ENCODE measurements at regions not wholly inside any gene's neighbourhood (a gene's known extent, or its start where the extent isn't known, plus 50 kb on each side); places are given as distances from the start of the nearest gene placed in this dataset.

GRCh38 chr10:57031346-57031745, 670.3 kb upstream of the ZWINT start:
- intact Hi-C loops (cut with DNase I), result no loop called here
- Histone ChIP-seq H3K4me1 (no peaks in the 10 kb centered on the region), H3K9me3 (peaks cover 0 to 17% (median 0%) of the 10 kb centered on the region in 3 donors), H3K36me3 (no peaks in the 10 kb centered on the region), H3K27ac (no peak overlapping the region), H3K27me3 (no peaks in the 10 kb centered on the region), H3K4me3 (no peak overlapping the region)
- WGBS, 2 donors, result 77 to 78% methylated on average over 4 of the region's 4 CpGs
- no peak for DNase-seq
- TF ChIP-seq POLR2A (IDR thresholded peaks at IDR 0.05), result no peak
- TF ChIP-seq CTCF (IDR thresholded peaks at IDR 0.05), result no peak

GRCh38 chr10:57026307-57026706, 665.2 kb upstream of the ZWINT start:
- no peak overlapping the region for H3K27ac ChIP-seq
- H3K36me3 ChIP-seq, result no peaks in the 10 kb centered on the region
- H3K9me3 ChIP-seq, result peaks cover 0 to 6% (median 0%) of the 10 kb centered on the region in 3 donors
- intact Hi-C loops (cut with DNase I), result no loop called here
- TF ChIP-seq POLR2A (IDR thresholded peaks at IDR 0.05) (no peak), CTCF (IDR thresholded peaks at IDR 0.05) (no peak)
- H3K4me3 ChIP-seq, result no peak overlapping the region
- WGBS, 2 donors, result 83 to 94% methylated on average over 1 of the region's 1 CpG
- no peak for DNase-seq
- no peaks in the 10 kb centered on the region for H3K27me3 ChIP-seq
- H3K4me1 ChIP-seq, result no peaks in the 10 kb centered on the region

GRCh38 chr10:57023626-57024025, 662.6 kb upstream of the ZWINT start:
- H3K4me1 ChIP-seq, result no peaks in the 10 kb centered on the region
- H3K36me3 ChIP-seq, result no peaks in the 10 kb centered on the region
- H3K27me3 ChIP-seq, result no peaks in the 10 kb centered on the region
- H3K27ac ChIP-seq, result no peak overlapping the region
- intact Hi-C loops (cut with DNase I), result no loop called here
- no peak overlapping the region for H3K4me3 ChIP-seq
- DNase-seq, result no peak
- H3K9me3 ChIP-seq, result no peaks in the 10 kb centered on the region
- TF ChIP-seq CTCF (IDR thresholded peaks at IDR 0.05), result no peak
- WGBS, 2 donors, result 31 to 69% methylated on average over 1 of the region's 1 CpG

GRCh38 chr10:57018452-57018851, 657.4 kb upstream of the ZWINT start:
- Histone ChIP-seq H3K36me3 (no peaks in the 10 kb centered on the region), H3K4me1 (no peaks in the 10 kb centered on the region), H3K9me3 (no peaks in the 10 kb centered on the region), H3K27ac (no peak overlapping the region), H3K27me3 (no peaks in the 10 kb centered on the region), H3K4me3 (no peak overlapping the region)
- WGBS, 2 donors, result 31 to 35% methylated on average over 1 of the region's 1 CpG
- DNase-seq, result no peak
- intact Hi-C loops (cut with DNase I), result no loop called here
- TF ChIP-seq CTCF (IDR thresholded peaks at IDR 0.05) (no peak), POLR2A (IDR thresholded peaks at IDR 0.05) (no peak)

- Histone ChIP-seq H3K36me3 (no peaks in the 10 kb centered on the region), H3K27ac (no peak overlapping the region), H3K27me3 (no peaks in the 10 kb centered on the region), H3K4me1 (no peaks in the 10 kb centered on the region), H3K9me3 (no peaks in the 10 kb centered on the region), H3K4me3 (no peak overlapping the region)
- DNase-seq, result no peak
- intact Hi-C loops (cut with DNase I), result no loop called here
- TF ChIP-seq POLR2A (IDR thresholded peaks at IDR 0.05) (no peak), CTCF (IDR thresholded peaks at IDR 0.05) (no peak)
- 63 to 76% methylated on average over 5 of the region's 7 CpGs for WGBS, 2 donors
Measured at GRCh38 chr10:57017356-57018037, 656.4 kb upstream of the ZWINT start.

Measured in esophagus squamous epithelium (tissue), 5 donors.